Gastroesophageal sphincter (tissue), 3 donors: ENCODE measurements at regions not wholly inside any gene's neighbourhood (a gene's known extent, or its start where the extent isn't known, plus 50 kb on each side); places are given as distances from the start of the nearest gene placed in this dataset.

ENCODE experiments used
- CTCF ChIP-seq, 4 experiments: fragments of 200-600 bp in 2 of 4; fragments of 450-650 bp in 2 of 4; sonication (generic) in 1 of 4; IDR thresholded peaks; one replicate each; pipeline ENCODE4 v1.5.1; 2017 to 2019; ENCODE audit warnings: antibody characterized with exemption in 4 of 4, mild to moderate bottlenecking in 2 of 4, moderate library complexity in 2 of 4
- EP300 ChIP-seq: sonication (generic); formaldehyde crosslinking; IDR thresholded peaks from one replicate; pipeline ENCODE4 v1.6.1; 2017; ENCODE audit warnings: antibody characterized with exemption, mild to moderate bottlenecking
- POLR2A ChIP-seq, 2 donors: fragments of 450-650 bp; IDR thresholded peaks; one replicate each; pipeline ENCODE4 v1.6.1; 2017; ENCODE audit warnings: antibody characterized with exemption in 2 of 2, mild to moderate bottlenecking in 2 of 2, moderate library complexity in 1 of 2
- POLR2AphosphoS5 ChIP-seq: sonication (generic); formaldehyde crosslinking; IDR thresholded peaks from one replicate; pipeline ENCODE4 v1.6.1; 2017; ENCODE audit warnings: antibody characterized with exemption

- TF ChIP-seq POLR2AphosphoS5 (no peak), CTCF (IDR thresholded peaks at IDR 0.05) (no peak), POLR2A (IDR thresholded peaks at IDR 0.05) (no peak), EP300 (no peak)
These were observed 587.3 kb upstream of the GCFC2 start for GRCh38 chr2:76298041-76298440.
